Choroid plexus epithelial cell (primary cell): ENCODE measurements at regions not wholly inside any gene's neighbourhood (a gene's known extent, or its start where the extent isn't known, plus 50 kb on each side); places are given as distances from the start of the nearest gene placed in this dataset.

Experiments
- DNase-seq: peaks from one replicate; pipeline ENCODE4 v3.0.0-alpha.2; 2010; ENCODE audit warnings: low read depth
- H3K4me3 ChIP-seq: 2 replicates; pipeline ENCODE4 v1.5.1; 2011; ENCODE audit warnings: low read depth, mild to moderate bottlenecking, control low read depth, low read length, moderate library complexity
- CTCF ChIP-seq: conservative IDR thresholded peaks from 2 replicates; pipeline ENCODE4 v1.5.1; 2011; ENCODE audit warnings: low read depth, mild to moderate bottlenecking, control low read depth, inconsistent platforms, low read length, moderate library complexity

- no peak for TF ChIP-seq CTCF
Measured at GRCh38 chr16:47984669-47985068, 171.1 kb downstream of the ABCC12 start.

GRCh38 chr16:47983999-47984580 lies 171.7 kb downstream of the ABCC12 start:
- no peak for TF ChIP-seq CTCF
- no peak overlapping the region for H3K4me3 ChIP-seq
- no peak for DNase-seq

More at GRCh38 chr16:47984669-47985068, 171.1 kb downstream of the ABCC12 start:
- DNase-seq = peak; percentile 33
- H3K4me3 ChIP-seq = no peak overlapping the region

- TF ChIP-seq CTCF = no peak
- H3K4me3 ChIP-seq = no peak overlapping the region
- no peak for DNase-seq
Measured at GRCh38 chr16:47980212-47980611, 175.6 kb downstream of the ABCC12 start.

- DNase-seq = no peak
Measured at GRCh38 chr16:47979616-47980182, 176.1 kb downstream of the ABCC12 start.

GRCh38 chr16:47979164-47979520 lies 176.7 kb downstream of the ABCC12 start:
- H3K4me3 ChIP-seq = no peak overlapping the region
- DNase-seq = no peak
- no peak for TF ChIP-seq CTCF

More at GRCh38 chr16:47979616-47980182, 176.1 kb downstream of the ABCC12 start:
- no peak for TF ChIP-seq CTCF
- H3K4me3 ChIP-seq = no peak overlapping the region

- no peak for DNase-seq
- H3K4me3 ChIP-seq = no peak overlapping the region
- no peak for TF ChIP-seq CTCF
Measured at GRCh38 chr16:47978491-47979163, 177.2 kb downstream of the ABCC12 start.

GRCh38 chr16:47977802-47978201 lies 178.0 kb downstream of the ABCC12 start:
- H3K4me3 ChIP-seq = no peak overlapping the region
- no peak for DNase-seq
- peak; percentile 11 for TF ChIP-seq CTCF
